Mesenchymal stem cell (in vitro differentiated cells and primary cell): ENCODE measurements at regions not wholly inside any gene's neighbourhood (a gene's known extent, or its start where the extent isn't known, plus 50 kb on each side); places are given as distances from the start of the nearest gene placed in this dataset.
"Not testable (repeated sequence)": the region's sequence is repeated elsewhere in the genome, so short reads cannot be mapped to it uniquely, and the experiment has no call there.

ENCODE experiments used
- DNase-seq: peaks from one replicate; pipeline ENCODE4 v3.0.0-alpha.2; 2013
- H2AFZ ChIP-seq: one replicate; pipeline ENCODE4 v1.6.1; 2013; ENCODE audit warnings: low read depth, mild to moderate bottlenecking, control low read depth, inconsistent platforms, low read length, moderate library complexity
- H2AK5ac ChIP-seq: 2 replicates; pipeline ENCODE4 v1.6.1; 2013; ENCODE audit warnings: low read length, moderate library complexity, mild to moderate bottlenecking, inconsistent platforms; ENCODE audit not compliant: severe bottlenecking
- H2BK120ac ChIP-seq: one replicate; pipeline ENCODE4 v1.6.1; 2013; ENCODE audit warnings: low read depth, mild to moderate bottlenecking, inconsistent platforms, low read length, moderate library complexity
- H2BK12ac ChIP-seq, 2 experiments: one replicate each; pipeline ENCODE4 v1.6.1; 2013; ENCODE audit warnings: inconsistent platforms in 2 of 2, low read length in 2 of 2, mild to moderate bottlenecking in 2 of 2, moderate library complexity in 2 of 2, control low read depth in 1 of 2
- H2BK15ac ChIP-seq: one replicate; pipeline ENCODE4 v1.6.1; 2013; ENCODE audit warnings: mild to moderate bottlenecking, low read depth, inconsistent platforms; ENCODE audit not compliant: poor library complexity, severe bottlenecking
- H2BK5ac ChIP-seq: 2 replicates; pipeline ENCODE4 v1.6.1; 2013; ENCODE audit warnings: low read depth, mild to moderate bottlenecking, low read length, control low read depth, inconsistent platforms; ENCODE audit not compliant: poor library complexity, severe bottlenecking
- H3K14ac ChIP-seq, 2 experiments: one replicate each; pipeline ENCODE4 v1.6.1; 2013; ENCODE audit warnings: inconsistent platforms in 2 of 2, low read length in 2 of 2, control low read depth in 1 of 2, mild to moderate bottlenecking in 1 of 2, moderate library complexity in 1 of 2
- H3K18ac ChIP-seq, 2 experiments: one replicate each; pipeline ENCODE4 v1.6.1; 2013; ENCODE audit warnings: inconsistent platforms in 2 of 2, low read length in 2 of 2, control low read depth in 1 of 2, low read depth in 1 of 2, mild to moderate bottlenecking in 1 of 2
- H3K23ac ChIP-seq, 2 experiments: one replicate each; pipeline ENCODE4 v1.6.1; 2013; ENCODE audit warnings: inconsistent platforms in 2 of 2, low read length in 2 of 2, mild to moderate bottlenecking in 2 of 2, moderate library complexity in 2 of 2, control low read depth in 1 of 2
- H3K27ac ChIP-seq: 2 replicates; pipeline ENCODE4 v1.5.1; 2013; ENCODE audit warnings: mild to moderate bottlenecking, moderate library complexity, low read length, control low read depth, inconsistent platforms; ENCODE audit not compliant: poor library complexity, severe bottlenecking
- H3K27me3 ChIP-seq, 2 experiments: 2 replicates each; pipeline versions ENCODE4 v1.6.1 to v1.7.0; 2013; ENCODE audit warnings: low read length in 2 of 2, mild to moderate bottlenecking in 2 of 2, moderate library complexity in 2 of 2, control low read depth in 1 of 2, inconsistent platforms in 1 of 2; ENCODE audit not compliant: control insufficient read depth in 1 of 2, insufficient read depth in 1 of 2
- H3K36me3 ChIP-seq, 2 experiments: 2 replicates each; pipeline versions ENCODE4 v1.6.1 to v1.7.0; 2013; ENCODE audit warnings: low read length in 2 of 2, control low read depth in 1 of 2, inconsistent platforms in 1 of 2, low read depth in 1 of 2, mild to moderate bottlenecking in 1 of 2; ENCODE audit not compliant: insufficient read depth in 2 of 2, control insufficient read depth in 1 of 2
- H3K4ac ChIP-seq, 2 experiments: one replicate each; pipeline ENCODE4 v1.6.1; 2013; ENCODE audit warnings: inconsistent platforms in 2 of 2, low read length in 2 of 2, mild to moderate bottlenecking in 2 of 2, moderate library complexity in 2 of 2, control low read depth in 1 of 2, low read depth in 1 of 2
- H3K4me1 ChIP-seq: 2 replicates; pipeline ENCODE4 v1.6.1; 2013; ENCODE audit warnings: low read depth, low read length, control low read depth; ENCODE audit not compliant: control insufficient read depth, insufficient read depth
- H3K4me2 ChIP-seq: 2 replicates; pipeline ENCODE4 v1.6.1; 2013; ENCODE audit warnings: low read length, mild to moderate bottlenecking, inconsistent platforms; ENCODE audit not compliant: poor library complexity, severe bottlenecking
- H3K4me3 ChIP-seq, 2 experiments: 2 replicates each; pipeline versions ENCODE4 v1.5.1 to v1.7.0; 2013; ENCODE audit warnings: low read length in 2 of 2, mild to moderate bottlenecking in 2 of 2, control low read depth in 1 of 2, low read depth in 1 of 2; ENCODE audit not compliant: insufficient read depth in 1 of 2
- H3K79me1 ChIP-seq: replicated peaks from 2 replicates; pipeline ENCODE4 v1.6.1; 2013; ENCODE audit warnings: mild to moderate bottlenecking, control low read depth, low read length, inconsistent platforms; ENCODE audit not compliant: poor library complexity, severe bottlenecking
- H3K9ac ChIP-seq: 2 replicates; pipeline ENCODE4 v1.7.0; 2013; ENCODE audit warnings: mild to moderate bottlenecking, low read length, moderate library complexity
- H3K9me3 ChIP-seq: 2 replicates; pipeline ENCODE4 v1.7.0; 2013; ENCODE audit warnings: mild to moderate bottlenecking, low read length; ENCODE audit not compliant: control insufficient read depth
- H4K8ac ChIP-seq: one replicate; pipeline ENCODE4 v1.6.1; 2013; ENCODE audit warnings: inconsistent platforms, mild to moderate bottlenecking, low read length, moderate library complexity
- H4K91ac ChIP-seq: one replicate; pipeline ENCODE4 v1.6.1; 2013; ENCODE audit warnings: mild to moderate bottlenecking, low read length, inconsistent platforms
- WGBS: methylation state at CpG from one replicate; pipeline ENCODE4 v1.1.7; 2013; ENCODE audit warnings: mixed read lengths; 5-methylcytosine and 5-hydroxymethylcytosine counted together

DNA sequence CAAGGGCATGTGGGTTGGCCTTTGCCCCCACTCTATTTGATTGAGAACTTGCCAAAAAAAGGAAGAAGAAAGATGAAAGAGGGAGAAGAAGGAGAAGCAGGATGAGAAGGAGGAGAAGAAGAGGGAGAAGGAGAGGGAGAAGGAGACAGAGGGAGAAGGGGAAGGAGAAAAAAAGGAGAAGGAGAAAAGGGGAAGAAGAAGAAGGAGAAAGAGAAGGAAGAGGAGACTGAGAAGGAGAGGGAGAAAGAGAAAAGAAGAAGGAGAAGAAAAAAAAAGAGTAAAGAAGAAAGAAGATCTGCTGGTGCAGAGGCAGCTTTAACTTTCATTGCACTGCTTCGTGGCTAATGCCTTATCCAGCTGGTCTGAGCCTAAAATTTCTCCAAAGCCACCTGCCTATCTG is 144.4 kb downstream of the ZNF22 start:
- H2AFZ ChIP-seq, H3K23ac ChIP-seq, H3K14ac ChIP-seq, H4K8ac ChIP-seq, H3K36me3 ChIP-seq, H3K9me3 ChIP-seq, H3K18ac ChIP-seq, H3K9ac ChIP-seq, H2BK5ac ChIP-seq, H3K4me1 ChIP-seq, H3K4ac ChIP-seq, H3K4me3 ChIP-seq, H3K27me3 ChIP-seq, H2BK15ac ChIP-seq, DNase-seq, H3K27ac ChIP-seq, H2BK12ac ChIP-seq, H3K79me1 ChIP-seq, H4K91ac ChIP-seq, H3K4me2 ChIP-seq, H2AK5ac ChIP-seq, H2BK120ac ChIP-seq: not testable (repeated sequence)
- WGBS: 67% methylated on average over 1 of the region's 1 CpG

DNA sequence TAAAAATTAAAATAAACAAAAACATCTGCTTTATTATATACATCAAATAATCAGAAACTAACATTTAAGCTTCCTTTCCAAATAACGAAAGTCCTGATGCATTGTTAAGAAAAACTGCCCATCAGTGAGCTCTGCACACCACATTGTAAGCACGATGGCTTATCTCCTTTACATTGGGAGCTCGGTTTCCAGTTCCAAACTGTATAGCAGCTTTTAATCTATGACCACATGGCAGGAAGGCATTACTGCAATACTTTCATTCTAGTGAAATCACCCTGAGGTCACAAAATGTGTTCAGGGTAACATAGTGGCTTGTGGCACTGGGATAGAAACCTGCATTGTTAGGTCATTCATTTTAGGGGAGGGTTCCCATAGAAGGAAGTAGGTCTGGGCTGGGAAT is 146.3 kb downstream of the ZNF22 start:
- H3K27ac ChIP-seq: no peak overlapping the region
- H3K9me3 ChIP-seq: no peaks in the 10 kb centered on the region
- no peak overlapping the region for H2BK15ac ChIP-seq
- no peaks in the 10 kb centered on the region for H3K36me3 ChIP-seq
- no peak for DNase-seq
- WGBS: 53% methylated on average over 3 of the region's 3 CpGs
- no peak overlapping the region for H3K4ac ChIP-seq
- no peak overlapping the region for H4K91ac ChIP-seq
- H4K8ac ChIP-seq: no peak overlapping the region
- H3K79me1 ChIP-seq: no peaks in the 10 kb centered on the region
- H2AK5ac ChIP-seq: no peak overlapping the region
- no peak overlapping the region for H3K23ac ChIP-seq
- H3K4me3 ChIP-seq: no peak overlapping the region
- H3K4me2 ChIP-seq: no peak overlapping the region
- no peak overlapping the region for H2BK120ac ChIP-seq
- H3K27me3 ChIP-seq: no peaks in the 10 kb centered on the region
- H3K9ac ChIP-seq: no peak overlapping the region
- no peak overlapping the region for H3K14ac ChIP-seq
- H2BK12ac ChIP-seq: no peak overlapping the region
- no peak overlapping the region for H3K18ac ChIP-seq
- H3K4me1 ChIP-seq: no peaks in the 10 kb centered on the region
- H2AFZ ChIP-seq: no peak overlapping the region
- H2BK5ac ChIP-seq: no peak overlapping the region

DNA sequence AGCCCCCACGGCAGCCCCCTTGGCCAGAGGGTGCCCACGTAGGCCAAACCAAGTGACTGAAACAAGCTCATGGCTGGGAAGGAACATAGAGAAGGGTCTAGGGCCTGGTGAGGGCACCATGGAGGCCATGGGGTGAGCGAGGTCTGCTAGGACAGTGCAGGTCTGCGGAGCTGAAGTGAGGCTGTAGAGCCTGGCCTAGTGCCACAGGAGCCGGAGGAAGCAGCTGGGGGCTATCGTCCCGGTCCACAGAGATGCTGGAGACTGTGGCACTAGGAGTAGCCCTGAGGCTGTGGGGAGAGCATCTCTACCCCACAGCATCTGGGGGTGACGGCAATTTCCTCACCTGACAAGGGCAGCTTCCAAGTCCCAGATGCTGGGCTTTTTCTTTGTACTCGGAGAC is 150.3 kb downstream of the ZNF22 start:
- Histone ChIP-seq H3K4me1 (no peaks in the 10 kb centered on the region), H3K4me3 (no peak overlapping the region), H2BK15ac (no peak overlapping the region), H2BK12ac (no peak overlapping the region), H3K27me3 (peaks cover 0 to 5% of the 10 kb centered on the region in 2 experiments), H3K79me1 (no peaks in the 10 kb centered on the region), H3K27ac (no peak overlapping the region), H3K14ac (peak overlapping the region in 1 of 2 experiments; percentile 76), H2BK120ac (no peak overlapping the region), H4K8ac (no peak overlapping the region), H2AFZ (no peak overlapping the region), H3K23ac (no peak overlapping the region), H4K91ac (no peak overlapping the region), H3K4ac (no peak overlapping the region), H2AK5ac (no peak overlapping the region), H3K9me3 (no peaks in the 10 kb centered on the region), H3K36me3 (no peaks in the 10 kb centered on the region), H3K4me2 (no peak overlapping the region), H3K9ac (no peak overlapping the region), H3K18ac (no peak overlapping the region), H2BK5ac (no peak overlapping the region)
- 85% methylated on average over 9 of the region's 9 CpGs for WGBS
- DNase-seq: no peak

DNA sequence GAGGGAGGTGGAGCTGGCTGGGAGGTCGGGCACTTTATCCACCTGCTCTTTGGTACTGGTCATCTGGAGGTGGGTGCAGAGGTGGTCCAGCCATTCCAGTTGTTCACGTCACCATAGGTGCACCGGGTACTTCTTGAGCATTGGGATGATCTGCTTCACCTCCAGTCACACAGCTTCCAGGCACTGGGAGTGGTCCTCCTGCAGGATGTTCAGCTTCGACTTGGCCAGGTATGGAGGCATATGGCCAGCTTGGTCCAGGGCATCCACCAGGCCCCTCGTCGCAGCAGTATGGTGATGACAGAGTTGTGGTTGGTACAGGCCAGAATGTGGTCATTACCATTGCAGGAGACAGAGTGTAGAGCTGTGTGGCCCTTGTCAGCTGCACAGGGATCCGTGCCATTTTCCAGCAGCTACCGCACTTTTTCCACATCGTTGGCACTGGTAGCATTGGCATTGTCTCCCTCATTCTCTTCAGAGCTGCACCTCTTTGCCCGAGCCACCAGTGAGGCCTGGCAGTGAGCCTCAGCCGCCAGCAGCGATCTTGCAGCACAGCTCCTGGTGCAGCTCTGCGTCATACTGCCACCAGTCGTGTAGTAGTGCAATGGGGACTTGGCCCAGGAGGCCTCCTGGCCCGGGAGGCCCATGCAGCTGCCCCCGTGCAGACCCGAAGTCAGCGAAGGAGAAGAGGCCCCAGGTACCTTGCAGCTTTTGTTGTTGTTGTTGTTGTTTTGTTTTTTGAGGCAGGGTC is 150.9 kb downstream of the ZNF22 start:
- Histone ChIP-seq H2BK120ac (no peak overlapping the region), H3K18ac (no peak overlapping the region), H3K4ac (no peak overlapping the region), H3K27ac (no peak overlapping the region), H3K4me2 (no peak overlapping the region), H4K8ac (no peak overlapping the region), H3K36me3 (no peaks in the 10 kb centered on the region), H2AFZ (no peak overlapping the region), H3K14ac (peak overlapping the region in 1 of 2 experiments; percentile 90), H4K91ac (peak overlapping the region; percentile 84), H3K23ac (no peak overlapping the region), H3K27me3 (peaks cover 0 to 8% of the 10 kb centered on the region in 2 experiments), H3K79me1 (no peaks in the 10 kb centered on the region), H3K9me3 (no peaks in the 10 kb centered on the region), H2BK5ac (no peak overlapping the region), H2BK12ac (no peak overlapping the region), H3K4me1 (no peaks in the 10 kb centered on the region), H3K9ac (no peak overlapping the region), H2BK15ac (no peak overlapping the region), H2AK5ac (no peak overlapping the region), H3K4me3 (no peak overlapping the region)
- no peak for DNase-seq
- 92% methylated on average over 16 of the region's 18 CpGs for WGBS
